Testis (tissue), 2 donors: ENCODE measurements at regions not wholly inside any gene's neighbourhood (a gene's known extent, or its start where the extent isn't known, plus 50 kb on each side); places are given as distances from the start of the nearest gene placed in this dataset.

Experiments
- DNase-seq: peaks from one replicate; pipeline ENCODE4 v3.0.0-alpha.2; 2019
- H3K27ac ChIP-seq, 2 donors: fragments of 200-600 bp; sonication (generic); one replicate each; pipeline ENCODE4 v1.5.1; 2019
- H3K27me3 ChIP-seq: fragments of 200-600 bp; sonication (generic); one replicate; pipeline ENCODE4 v1.5.1; 2019
- H3K36me3 ChIP-seq: fragments of 200-600 bp; sonication (generic); one replicate; pipeline ENCODE4 v1.5.1; 2017; ENCODE audit warnings: low read depth; ENCODE audit errors: missing control alignments
- H3K4me1 ChIP-seq: fragments of 200-600 bp; sonication (generic); one replicate; pipeline ENCODE4 v1.5.1; 2019
- H3K4me3 ChIP-seq, 2 donors: fragments of 200-600 bp; sonication (generic); one replicate each; pipeline ENCODE4 v1.5.1; 2017 to 2019
- H3K9me3 ChIP-seq: fragments of 200-600 bp; sonication (generic); one replicate; pipeline ENCODE4 v1.5.1; 2017
- POLR2A ChIP-seq: fragments of 450-650 bp; IDR thresholded peaks from one replicate; pipeline ENCODE4 v1.6.1; 2017; ENCODE audit warnings: antibody characterized with exemption, mild to moderate bottlenecking, moderate library complexity
- WGBS, 2 donors: methylation state at CpG; one replicate each; pipeline ENCODE4 v1.1.5; 2018; 5-methylcytosine and 5-hydroxymethylcytosine counted together
- intact Hi-C: fragments of 100-400 bp; cut with DNase I; formaldehyde crosslinking; loops from one replicate; pipeline ENCODE4 v1.15.1; 2023; ENCODE audit warnings: low total_unique reads
- TF ChIP-seq, protein P1 (sequence below), 3 experiments: fragments of 450-650 bp in 2 of 3; fragments of 200-600 bp in 1 of 3; sonication (generic) in 1 of 3; IDR thresholded peaks; one replicate each; pipeline ENCODE4 v1.5.1; 2016 to 2019; ENCODE audit warnings: antibody characterized with exemption in 3 of 3, mild to moderate bottlenecking in 2 of 3, moderate library complexity in 1 of 3

- Histone ChIP-seq H3K27me3 (no peaks in the 10 kb centered on the region), H3K9me3 (no peaks in the 10 kb centered on the region), H3K27ac (no peak overlapping the region), H3K4me1 (no peaks in the 10 kb centered on the region), H3K4me3 (no peak overlapping the region), H3K36me3 (no peaks in the 10 kb centered on the region)
- no peak for DNase-seq
- WGBS, 2 donors = 75 to 77% methylated on average over 5 of the region's 5 CpGs
- TF ChIP-seq, protein P1, sequence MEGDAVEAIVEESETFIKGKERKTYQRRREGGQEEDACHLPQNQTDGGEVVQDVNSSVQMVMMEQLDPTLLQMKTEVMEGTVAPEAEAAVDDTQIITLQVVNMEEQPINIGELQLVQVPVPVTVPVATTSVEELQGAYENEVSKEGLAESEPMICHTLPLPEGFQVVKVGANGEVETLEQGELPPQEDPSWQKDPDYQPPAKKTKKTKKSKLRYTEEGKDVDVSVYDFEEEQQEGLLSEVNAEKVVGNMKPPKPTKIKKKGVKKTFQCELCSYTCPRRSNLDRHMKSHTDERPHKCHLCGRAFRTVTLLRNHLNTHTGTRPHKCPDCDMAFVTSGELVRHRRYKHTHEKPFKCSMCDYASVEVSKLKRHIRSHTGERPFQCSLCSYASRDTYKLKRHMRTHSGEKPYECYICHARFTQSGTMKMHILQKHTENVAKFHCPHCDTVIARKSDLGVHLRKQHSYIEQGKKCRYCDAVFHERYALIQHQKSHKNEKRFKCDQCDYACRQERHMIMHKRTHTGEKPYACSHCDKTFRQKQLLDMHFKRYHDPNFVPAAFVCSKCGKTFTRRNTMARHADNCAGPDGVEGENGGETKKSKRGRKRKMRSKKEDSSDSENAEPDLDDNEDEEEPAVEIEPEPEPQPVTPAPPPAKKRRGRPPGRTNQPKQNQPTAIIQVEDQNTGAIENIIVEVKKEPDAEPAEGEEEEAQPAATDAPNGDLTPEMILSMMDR (IDR thresholded peaks at IDR 0.05) = no peak
- no peak for TF ChIP-seq POLR2A
- intact Hi-C loops = no loop called here
These were observed 63.3 kb downstream of the ZIC5 start for GRCh38 chr13:99908140-99908803.

GRCh38 chr13:99907627-99908026, 63.9 kb downstream of the ZIC5 start:
- Histone ChIP-seq H3K4me3 (no peak overlapping the region), H3K9me3 (no peaks in the 10 kb centered on the region), H3K27me3 (no peaks in the 10 kb centered on the region), H3K27ac (no peak overlapping the region), H3K4me1 (no peaks in the 10 kb centered on the region), H3K36me3 (no peaks in the 10 kb centered on the region)
- no peak for TF ChIP-seq POLR2A
- TF ChIP-seq, protein P1 (IDR thresholded peaks at IDR 0.05) = no peak
- intact Hi-C loops = no loop called here
- 87 to 97% methylated on average over 7 of the region's 7 CpGs for WGBS, 2 donors
- no peak for DNase-seq

DNA sequence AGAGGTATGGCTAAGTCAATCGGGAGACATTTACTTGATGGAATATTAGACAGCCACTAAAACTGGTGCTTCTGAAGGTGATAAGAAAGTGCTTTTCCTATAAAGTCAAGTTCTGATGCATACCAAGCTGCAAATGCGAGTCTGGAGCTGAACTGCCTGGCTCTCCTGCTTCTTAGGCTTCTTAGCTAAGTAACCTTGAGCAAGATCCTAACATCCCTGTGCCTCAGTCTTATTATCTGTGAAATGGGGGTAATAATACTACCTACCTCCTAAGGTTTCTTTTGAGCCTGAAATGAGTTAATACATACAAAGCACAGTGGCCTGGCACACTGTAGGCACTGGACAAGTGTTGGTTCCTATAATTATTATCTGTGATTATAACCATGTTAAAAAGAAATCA, 64.5 kb downstream of the ZIC5 start:
- 91 to 92% methylated on average over 2 of the region's 2 CpGs for WGBS, 2 donors
- intact Hi-C loops = no loop called here
- Histone ChIP-seq H3K4me3 (no peak overlapping the region), H3K27ac (no peak overlapping the region), H3K27me3 (no peaks in the 10 kb centered on the region), H3K36me3 (no peaks in the 10 kb centered on the region), H3K4me1 (no peaks in the 10 kb centered on the region), H3K9me3 (no peaks in the 10 kb centered on the region)
- DNase-seq = no peak
- TF ChIP-seq, protein P1 (IDR thresholded peaks at IDR 0.05) = no peak
- TF ChIP-seq POLR2A = no peak

DNA sequence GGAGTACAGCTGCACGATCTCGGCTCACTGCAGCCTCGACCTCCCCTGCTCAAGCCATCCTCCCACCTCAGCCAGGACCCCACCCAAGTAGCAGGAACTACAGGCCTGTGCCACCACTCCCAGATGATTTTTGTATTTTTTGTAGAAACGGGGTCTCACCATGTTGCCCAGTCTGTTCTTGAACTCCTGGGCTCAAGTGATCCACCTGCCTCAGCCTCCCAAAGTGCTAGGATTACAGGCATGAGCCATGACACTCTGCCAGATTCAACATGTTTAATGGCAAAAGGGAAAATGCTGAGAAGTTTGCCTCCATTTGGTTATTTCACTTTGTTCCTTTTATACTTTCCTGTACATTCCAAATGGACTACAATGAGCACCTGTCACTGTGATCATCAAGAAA, 65.8 kb downstream of the ZIC5 start:
- TF ChIP-seq POLR2A = no peak
- TF ChIP-seq, protein P1 (IDR thresholded peaks at IDR 0.05) = no peak
- intact Hi-C loops = no loop called here

DNA sequence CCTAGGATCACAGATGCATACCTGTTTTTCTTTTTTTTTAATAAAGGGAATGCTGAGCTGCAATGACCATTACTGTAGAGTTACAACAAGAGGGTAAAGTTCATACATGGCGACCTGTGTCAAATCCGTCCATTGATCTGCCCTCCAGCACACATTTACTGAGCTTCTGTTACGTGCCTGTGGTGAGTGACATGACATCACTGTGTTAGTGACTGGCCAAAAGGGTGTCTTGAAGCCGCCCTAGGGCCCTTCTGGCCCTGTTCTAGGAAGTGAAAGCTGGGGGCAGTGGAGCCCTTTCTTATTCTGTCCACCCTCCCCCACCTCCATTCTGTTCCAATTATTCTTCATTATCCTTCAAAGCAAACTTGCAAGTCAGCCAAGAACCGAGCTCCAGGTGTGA, 66.3 kb downstream of the ZIC5 start:
- DNase-seq = no peak
- intact Hi-C loops = no loop called here
- no peaks in the 10 kb centered on the region for H3K27me3 ChIP-seq
- no peaks in the 10 kb centered on the region for H3K9me3 ChIP-seq
- TF ChIP-seq POLR2A = no peak
- TF ChIP-seq, protein P1 (IDR thresholded peaks at IDR 0.05) = no peak
- no peak overlapping the region for H3K27ac ChIP-seq
- H3K4me1 ChIP-seq = no peaks in the 10 kb centered on the region
- no peaks in the 10 kb centered on the region for H3K36me3 ChIP-seq
- 84 to 86% methylated on average over 5 of the region's 5 CpGs for WGBS, 2 donors
- H3K4me3 ChIP-seq = no peak overlapping the region

More for the DNA sequence above, 65.8 kb downstream of the ZIC5 start:
- Histone ChIP-seq H3K27ac (no peak overlapping the region), H3K36me3 (no peaks in the 10 kb centered on the region), H3K9me3 (no peaks in the 10 kb centered on the region), H3K4me1 (no peaks in the 10 kb centered on the region), H3K27me3 (no peaks in the 10 kb centered on the region), H3K4me3 (no peak overlapping the region)
- DNase-seq = no peak
- WGBS, 2 donors = 74 to 77% methylated on average over 4 of the region's 4 CpGs
